H9 (cell line): ENCODE measurements at regions not wholly inside any gene's neighbourhood (a gene's known extent, or its start where the extent isn't known, plus 50 kb on each side); places are given as distances from the start of the nearest gene placed in this dataset.

Experiments used
- DNase-seq: peaks from one replicate; pipeline ENCODE4 v3.0.0-alpha.2; 2017
- H2AFZ ChIP-seq: one replicate; pipeline ENCODE4 v1.6.1; 2013; ENCODE audit warnings: mild to moderate bottlenecking, low read length, control low read depth, moderate library complexity
- H2AK5ac ChIP-seq: 2 replicates; pipeline ENCODE4 v1.6.1; 2013; ENCODE audit warnings: low read length, control low read depth, mixed read lengths; ENCODE audit not compliant: insufficient read length
- H2BK120ac ChIP-seq: one replicate; pipeline ENCODE4 v1.6.1; 2013; ENCODE audit warnings: low read depth, mild to moderate bottlenecking, low read length, control low read depth, inconsistent platforms; ENCODE audit not compliant: poor library complexity, severe bottlenecking
- H2BK12ac ChIP-seq: 2 replicates; pipeline ENCODE4 v1.6.1; 2013; ENCODE audit warnings: low read length, control low read depth, mixed read lengths, low read depth; ENCODE audit not compliant: insufficient read length
- H2BK15ac ChIP-seq: 2 replicates; pipeline ENCODE4 v1.6.1; 2013; ENCODE audit warnings: low read depth, low read length, control low read depth
- H2BK20ac ChIP-seq: one replicate; pipeline ENCODE4 v1.6.1; 2013; ENCODE audit warnings: low read depth, mild to moderate bottlenecking, low read length, control low read depth, inconsistent platforms; ENCODE audit not compliant: poor library complexity, severe bottlenecking
- H2BK5ac ChIP-seq: 2 replicates; pipeline ENCODE4 v1.6.1; 2013; ENCODE audit warnings: low read length, control low read depth, mixed read lengths; ENCODE audit not compliant: insufficient read length
- H3K14ac ChIP-seq: 2 replicates; pipeline ENCODE4 v1.6.1; 2013; ENCODE audit warnings: low read length, control low read depth; ENCODE audit not compliant: insufficient read depth
- H3K18ac ChIP-seq: 2 replicates; pipeline ENCODE4 v1.6.1; 2013; ENCODE audit warnings: low read depth, mild to moderate bottlenecking, mixed read lengths, low read length, control low read depth; ENCODE audit not compliant: insufficient read length
- H3K23ac ChIP-seq: 2 replicates; pipeline ENCODE4 v1.6.1; 2013; ENCODE audit warnings: low read length, control low read depth, mixed read lengths, low read depth; ENCODE audit not compliant: insufficient read length
- H3K23me2 ChIP-seq: 2 replicates; pipeline ENCODE4 v1.6.1; 2013; ENCODE audit warnings: low read depth, mild to moderate bottlenecking, mixed read lengths, low read length, control low read depth; ENCODE audit not compliant: insufficient read length, poor library complexity, severe bottlenecking
- H3K27ac ChIP-seq: 2 replicates; pipeline ENCODE4 v1.5.1; 2013; ENCODE audit warnings: low read length, control low read depth, mixed read lengths, low read depth; ENCODE audit not compliant: insufficient read length
- H3K27me3 ChIP-seq: 2 replicates; pipeline ENCODE4 v1.6.1; 2013; ENCODE audit warnings: low read length, control low read depth, inconsistent platforms; ENCODE audit not compliant: insufficient read depth
- H3K4ac ChIP-seq: 2 replicates; pipeline ENCODE4 v1.6.1; 2013; ENCODE audit warnings: low read depth, mild to moderate bottlenecking, control low read depth, inconsistent platforms, low read length, moderate library complexity
- H3K4me1 ChIP-seq: 2 replicates; pipeline ENCODE4 v1.6.1; 2013; ENCODE audit warnings: low read length, control low read depth, inconsistent platforms; ENCODE audit not compliant: insufficient read depth
- H3K4me2 ChIP-seq: 2 replicates; pipeline ENCODE4 v1.6.1; 2013; ENCODE audit warnings: low read length, control low read depth, mixed read lengths; ENCODE audit not compliant: insufficient read length, insufficient read depth
- H3K56ac ChIP-seq: 2 replicates; pipeline ENCODE4 v1.6.1; 2013; ENCODE audit warnings: low read depth, mild to moderate bottlenecking, mixed read lengths, low read length, control low read depth; ENCODE audit not compliant: insufficient read length
- H3K79me1 ChIP-seq: 2 replicates; pipeline ENCODE4 v1.6.1; 2013; ENCODE audit warnings: low read depth, mild to moderate bottlenecking, moderate library complexity, low read length, control low read depth, inconsistent platforms; ENCODE audit not compliant: insufficient read depth, poor library complexity, severe bottlenecking
- H3K79me2 ChIP-seq: 2 replicates; pipeline ENCODE4 v1.6.1; 2013; ENCODE audit warnings: low read length, control low read depth, inconsistent platforms; ENCODE audit not compliant: insufficient read depth
- H3K9ac ChIP-seq: 2 replicates; pipeline ENCODE4 v1.6.1; 2013; ENCODE audit warnings: low read length, control low read depth, mixed read lengths; ENCODE audit not compliant: insufficient read length; ENCODE audit errors: extremely low read depth
- H3K9me3 ChIP-seq: one replicate; pipeline ENCODE4 v1.6.1; 2013; ENCODE audit warnings: low read depth, low read length, inconsistent platforms; ENCODE audit not compliant: control insufficient read depth
- H3T11ph ChIP-seq: one replicate; pipeline ENCODE4 v1.6.1; 2013; ENCODE audit warnings: mild to moderate bottlenecking, low read length, control low read depth, inconsistent platforms
- H4K20me1 ChIP-seq: one replicate; pipeline ENCODE4 v1.6.1; 2013; ENCODE audit not compliant: control insufficient read depth, insufficient read length, insufficient read depth
- H4K5ac ChIP-seq: 2 replicates; pipeline ENCODE4 v1.6.1; 2013; ENCODE audit warnings: low read depth, mild to moderate bottlenecking, mixed read lengths, low read length, control low read depth; ENCODE audit not compliant: insufficient read length
- H4K8ac ChIP-seq: replicated peaks from 2 replicates; pipeline ENCODE4 v1.6.1; 2013; ENCODE audit warnings: low read length, control low read depth, mixed read lengths, low read depth; ENCODE audit not compliant: insufficient read length
- H4K91ac ChIP-seq: 2 replicates; pipeline ENCODE4 v1.6.1; 2013; ENCODE audit warnings: low read depth, mild to moderate bottlenecking, moderate library complexity, mixed read lengths, low read length, control low read depth; ENCODE audit not compliant: insufficient read length
- H3K27ac Mint-ChIP-seq, 3 experiments: 2 replicates in 2 of 3; 3 replicates in 1 of 3; pipeline ENCODE4 v1.8.0; 2020 to 2021; ENCODE audit warnings: mixed read lengths in 3 of 3, mild to moderate bottlenecking in 1 of 3, moderate library complexity in 1 of 3
- H3K27me3 Mint-ChIP-seq: 2 replicates; pipeline ENCODE4 v1.8.0; 2021; ENCODE audit warnings: low read depth, mild to moderate bottlenecking, moderate library complexity, mixed read lengths
- H3K36me3 Mint-ChIP-seq, 3 experiments: 2 replicates in 2 of 3; 3 replicates in 1 of 3; pipeline ENCODE4 v1.8.0; 2020 to 2021; ENCODE audit warnings: low read depth in 3 of 3, mixed read lengths in 3 of 3; ENCODE audit not compliant: insufficient read depth in 1 of 3
- H3K4me1 Mint-ChIP-seq, 2 experiments: 2 replicates each; pipeline ENCODE4 v1.8.0; 2020; ENCODE audit warnings: mixed read lengths in 2 of 2
- H3K4me3 Mint-ChIP-seq, 2 experiments: 2 replicates in 1 of 2; 3 replicates in 1 of 2; pipeline ENCODE4 v1.8.0; 2020 to 2021; ENCODE audit warnings: mild to moderate bottlenecking in 2 of 2, mixed read lengths in 2 of 2, moderate library complexity in 1 of 2
- H3K9me3 Mint-ChIP-seq, 2 experiments: 2 replicates in 1 of 2; 3 replicates in 1 of 2; pipeline ENCODE4 v1.8.0; 2020; ENCODE audit warnings: mild to moderate bottlenecking in 2 of 2, mixed read lengths in 2 of 2, moderate library complexity in 1 of 2
- WGBS: extraction: QIAGEN DNeasy Blood & Tissue Kit; methylation state at CpG from one replicate; pipeline ENCODE4 v1.1.7; 2013; ENCODE audit warnings: missing lambda C conversion rate, low lambda C conversion rate, mixed read lengths; ENCODE audit not compliant: insufficient read length; ENCODE audit errors: extremely low coverage; 5-methylcytosine and 5-hydroxymethylcytosine counted together
- TF ChIP-seq, protein P1 (sequence below): fragments of 200-600 bp; sonication (generic); conservative IDR thresholded peaks from 3 replicates; pipeline ENCODE4 v1.8.0; 2021; ENCODE audit warnings: antibody characterized with exemption, mild to moderate bottlenecking

DNA sequence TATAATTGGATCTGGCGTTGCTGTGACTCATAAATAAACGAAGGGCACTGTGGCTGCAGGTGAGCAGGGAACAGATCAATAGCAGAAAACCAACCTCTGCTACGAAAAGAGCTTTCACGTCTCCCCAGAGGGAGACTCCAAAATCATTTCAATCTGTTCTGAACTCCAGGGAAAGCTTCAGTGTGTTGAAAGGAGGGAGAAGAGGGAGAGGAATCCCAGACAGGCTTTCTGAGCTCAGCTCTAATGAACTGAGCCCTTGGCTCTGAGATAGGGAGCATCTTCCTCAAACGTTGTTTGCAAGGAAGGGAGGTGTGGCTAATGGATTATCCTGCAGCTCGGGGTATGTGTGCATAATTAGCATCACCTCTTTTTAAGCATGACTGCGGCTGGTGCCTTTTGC is 288.0 kb upstream of the IRX4 start:
- H3K36me3 Mint-ChIP-seq: no peaks in the 10 kb centered on the region
- H3K4me1 Mint-ChIP-seq: peaks cover 13 to 14% of the 10 kb centered on the region in 2 experiments
- no peak overlapping the region for H4K5ac ChIP-seq
- H3K18ac ChIP-seq: no peak overlapping the region
- no peak overlapping the region for H3K4ac ChIP-seq
- no peak overlapping the region for H2AK5ac ChIP-seq
- no peaks in the 10 kb centered on the region for H3K4me1 ChIP-seq
- no peak overlapping the region for H4K91ac ChIP-seq
- H4K20me1 ChIP-seq: no peaks in the 10 kb centered on the region
- no peak overlapping the region for H2AFZ ChIP-seq
- H3K9me3 Mint-ChIP-seq: no peaks in the 10 kb centered on the region
- H3K79me1 ChIP-seq: no peaks in the 10 kb centered on the region
- DNase-seq: no peak
- no peak overlapping the region for H3K23ac ChIP-seq
- H3K27me3 Mint-ChIP-seq: peaks cover 4% of the 10 kb centered on the region
- no peak overlapping the region for H3K4me3 Mint-ChIP-seq
- H3K9me3 ChIP-seq: no peaks in the 10 kb centered on the region
- H3K27me3 ChIP-seq: no peaks in the 10 kb centered on the region
- no peak overlapping the region for H3K9ac ChIP-seq
- no peaks in the 10 kb centered on the region for H3K23me2 ChIP-seq
- no peak overlapping the region for H3K27ac Mint-ChIP-seq
- WGBS: no CpG with 5 or more reads among the region's 7 CpGs
- H3K14ac ChIP-seq: no peak overlapping the region
- TF ChIP-seq, protein P1, sequence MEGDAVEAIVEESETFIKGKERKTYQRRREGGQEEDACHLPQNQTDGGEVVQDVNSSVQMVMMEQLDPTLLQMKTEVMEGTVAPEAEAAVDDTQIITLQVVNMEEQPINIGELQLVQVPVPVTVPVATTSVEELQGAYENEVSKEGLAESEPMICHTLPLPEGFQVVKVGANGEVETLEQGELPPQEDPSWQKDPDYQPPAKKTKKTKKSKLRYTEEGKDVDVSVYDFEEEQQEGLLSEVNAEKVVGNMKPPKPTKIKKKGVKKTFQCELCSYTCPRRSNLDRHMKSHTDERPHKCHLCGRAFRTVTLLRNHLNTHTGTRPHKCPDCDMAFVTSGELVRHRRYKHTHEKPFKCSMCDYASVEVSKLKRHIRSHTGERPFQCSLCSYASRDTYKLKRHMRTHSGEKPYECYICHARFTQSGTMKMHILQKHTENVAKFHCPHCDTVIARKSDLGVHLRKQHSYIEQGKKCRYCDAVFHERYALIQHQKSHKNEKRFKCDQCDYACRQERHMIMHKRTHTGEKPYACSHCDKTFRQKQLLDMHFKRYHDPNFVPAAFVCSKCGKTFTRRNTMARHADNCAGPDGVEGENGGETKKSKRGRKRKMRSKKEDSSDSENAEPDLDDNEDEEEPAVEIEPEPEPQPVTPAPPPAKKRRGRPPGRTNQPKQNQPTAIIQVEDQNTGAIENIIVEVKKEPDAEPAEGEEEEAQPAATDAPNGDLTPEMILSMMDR: no peak
- no peak overlapping the region for H2BK15ac ChIP-seq
- H2BK12ac ChIP-seq: no peak overlapping the region
- no peak overlapping the region for H4K8ac ChIP-seq
- H3K56ac ChIP-seq: no peak overlapping the region
- H3K4me2 ChIP-seq: no peak overlapping the region
- no peak overlapping the region for H3T11ph ChIP-seq
- no peak overlapping the region for H3K27ac ChIP-seq
- no peak overlapping the region for H2BK5ac ChIP-seq
- H2BK20ac ChIP-seq: no peak overlapping the region
- H2BK120ac ChIP-seq: no peak overlapping the region
- no peaks in the 10 kb centered on the region for H3K79me2 ChIP-seq
